Testis (tissue), 2 donors: ENCODE measurements at regions not wholly inside any gene's neighbourhood (a gene's known extent, or its start where the extent isn't known, plus 50 kb on each side); places are given as distances from the start of the nearest gene placed in this dataset.

Experiments used
- CTCF ChIP-seq, 3 experiments: fragments of 450-650 bp in 2 of 3; fragments of 200-600 bp in 1 of 3; sonication (generic) in 1 of 3; IDR thresholded peaks; one replicate each; pipeline ENCODE4 v1.5.1; 2016 to 2019; ENCODE audit warnings: antibody characterized with exemption in 3 of 3, mild to moderate bottlenecking in 2 of 3, moderate library complexity in 1 of 3
- POLR2A ChIP-seq: fragments of 450-650 bp; IDR thresholded peaks from one replicate; pipeline ENCODE4 v1.6.1; 2017; ENCODE audit warnings: antibody characterized with exemption, mild to moderate bottlenecking, moderate library complexity

DNA sequence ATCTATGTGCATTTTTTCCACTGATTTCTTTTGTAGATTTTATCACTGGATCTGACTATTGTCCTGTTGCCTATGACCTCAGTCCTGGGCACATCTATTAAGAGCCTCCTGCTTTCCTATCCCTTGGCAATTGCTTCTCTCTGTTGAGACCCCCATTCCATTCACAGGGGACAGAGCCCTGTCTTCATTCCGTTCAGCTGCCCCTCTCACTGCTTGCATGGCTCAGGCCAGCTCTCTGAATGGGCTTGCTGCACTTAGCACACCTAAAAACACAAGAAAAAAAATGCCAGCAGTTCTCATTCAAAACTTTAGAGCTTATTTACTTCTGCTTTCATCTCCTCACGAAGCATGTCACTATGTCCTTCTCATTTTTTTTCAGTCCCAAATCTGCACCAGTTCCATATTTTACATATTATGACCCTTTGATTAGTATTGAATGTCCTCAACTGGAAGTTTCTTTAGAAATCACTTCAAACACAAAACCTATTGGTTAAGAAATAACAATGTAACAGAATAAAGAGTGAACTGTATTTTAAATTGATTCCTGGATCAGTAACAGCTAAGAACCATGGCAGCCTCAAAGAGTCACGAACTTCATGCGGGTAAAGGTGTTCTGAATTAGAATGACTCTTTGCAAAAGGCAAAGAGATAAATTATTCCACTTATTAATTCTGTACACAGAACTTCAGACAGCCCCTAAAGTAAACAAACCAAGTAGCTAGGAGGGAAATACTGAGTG is 616.5 kb downstream of the C6orf118 start:
- TF ChIP-seq CTCF (IDR thresholded peaks at IDR 0.05) (no peak), POLR2A (no peak)
